Activated naive CD4-positive, alpha-beta T cell treated with anti-CD3 and anti-CD28 coated beads, Interleukin-2, amount 10 ng/mL, durations not matched to agents 7 days and 5 days (primary cell): ENCODE measurements at regions not wholly inside any gene's neighbourhood (a gene's known extent, or its start where the extent isn't known, plus 50 kb on each side); places are given as distances from the start of the nearest gene placed in this dataset.

Experiments used
- CTCF ChIA-PET: fragments of 350-600 bp; sonication (Branson Sonifier 250); formaldehyde crosslinking; loops from one replicate; lab custom pipeline; 2021; ENCODE audit warnings: antibody characterized with exemption; lab: Charles Lee
- DNase-seq: peaks from one replicate; pipeline ENCODE4 v3.0.0-alpha.2; 2020
- H3K27ac Mint-ChIP-seq: one replicate; pipeline ENCODE4 v1.8.0; 2021; ENCODE audit warnings: mild to moderate bottlenecking, moderate library complexity, mixed read lengths
- H3K27me3 Mint-ChIP-seq: one replicate; pipeline ENCODE4 v1.8.0; 2021; ENCODE audit warnings: mild to moderate bottlenecking, mixed read lengths
- H3K36me3 Mint-ChIP-seq: one replicate; pipeline ENCODE4 v1.8.0; 2021; ENCODE audit warnings: mixed read lengths
- H3K4me1 Mint-ChIP-seq: one replicate; pipeline ENCODE4 v1.8.0; 2021; ENCODE audit warnings: mixed read lengths
- H3K4me3 Mint-ChIP-seq: one replicate; pipeline ENCODE4 v1.8.0; 2021; ENCODE audit warnings: mild to moderate bottlenecking, moderate library complexity, mixed read lengths
- H3K9me3 Mint-ChIP-seq: one replicate; pipeline ENCODE4 v1.8.0; 2021; ENCODE audit warnings: mixed read lengths

DNA sequence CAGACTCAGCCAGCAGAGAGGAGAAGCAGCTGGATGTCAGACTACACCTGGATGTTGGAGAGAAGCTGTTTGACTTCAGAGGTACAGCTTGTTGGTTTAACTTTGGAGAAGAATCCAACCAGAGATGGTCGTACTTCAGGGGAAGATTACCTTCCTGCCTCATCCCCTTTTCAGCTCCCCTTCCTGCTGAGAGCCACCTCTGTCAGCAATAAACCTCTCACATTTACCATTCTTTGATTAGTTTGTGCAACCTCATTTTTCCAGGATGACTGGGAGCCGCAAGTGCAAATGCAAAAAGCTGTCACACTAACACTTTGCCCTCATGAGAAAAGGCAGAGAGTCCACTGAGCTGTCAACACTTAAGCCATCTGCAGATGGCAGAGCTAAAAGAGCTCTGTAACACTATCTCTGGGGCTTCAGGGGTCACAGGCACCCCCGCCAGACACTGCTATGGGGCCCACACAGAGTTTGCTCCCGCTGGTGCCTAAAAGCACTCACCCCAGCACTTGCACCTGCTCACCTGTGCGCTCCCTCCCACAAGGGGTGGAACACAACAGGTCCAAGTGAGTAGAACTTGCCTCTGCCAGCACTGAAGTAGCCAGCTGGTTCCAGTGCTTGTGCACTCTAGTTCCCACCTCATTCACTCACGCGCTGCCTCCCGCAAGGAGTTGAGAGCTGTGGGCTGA is 391.7 kb downstream of the METTL4 start:
- no peaks in the 10 kb centered on the region for H3K9me3 Mint-ChIP-seq
- DNase-seq, result no peak
- CTCF ChIA-PET, result no interaction called here
- no peaks in the 10 kb centered on the region for H3K27me3 Mint-ChIP-seq
- H3K4me1 Mint-ChIP-seq, result no peaks in the 10 kb centered on the region
- no peak overlapping the region for H3K4me3 Mint-ChIP-seq
- no peak overlapping the region for H3K27ac Mint-ChIP-seq
- no peaks in the 10 kb centered on the region for H3K36me3 Mint-ChIP-seq

- H3K9me3 Mint-ChIP-seq, result no peaks in the 10 kb centered on the region
- H3K36me3 Mint-ChIP-seq, result no peaks in the 10 kb centered on the region
- H3K4me3 Mint-ChIP-seq, result no peak overlapping the region
- H3K4me1 Mint-ChIP-seq, result no peaks in the 10 kb centered on the region
- no peak overlapping the region for H3K27ac Mint-ChIP-seq
- no peak for DNase-seq
- CTCF ChIA-PET, result no interaction called here
- no peaks in the 10 kb centered on the region for H3K27me3 Mint-ChIP-seq
These were observed 390.7 kb downstream of the METTL4 start for GRCh38 chr18:2180586-2180985.

GRCh38 chr18:2183432-2183831 is 387.9 kb downstream of the METTL4 start:
- H3K27me3 Mint-ChIP-seq, result no peaks in the 10 kb centered on the region
- CTCF ChIA-PET, result no interaction called here
- H3K4me1 Mint-ChIP-seq, result no peaks in the 10 kb centered on the region
- H3K4me3 Mint-ChIP-seq, result no peak overlapping the region
- DNase-seq, result no peak
- H3K36me3 Mint-ChIP-seq, result no peaks in the 10 kb centered on the region
- H3K27ac Mint-ChIP-seq, result no peak overlapping the region
- H3K9me3 Mint-ChIP-seq, result no peaks in the 10 kb centered on the region

DNA sequence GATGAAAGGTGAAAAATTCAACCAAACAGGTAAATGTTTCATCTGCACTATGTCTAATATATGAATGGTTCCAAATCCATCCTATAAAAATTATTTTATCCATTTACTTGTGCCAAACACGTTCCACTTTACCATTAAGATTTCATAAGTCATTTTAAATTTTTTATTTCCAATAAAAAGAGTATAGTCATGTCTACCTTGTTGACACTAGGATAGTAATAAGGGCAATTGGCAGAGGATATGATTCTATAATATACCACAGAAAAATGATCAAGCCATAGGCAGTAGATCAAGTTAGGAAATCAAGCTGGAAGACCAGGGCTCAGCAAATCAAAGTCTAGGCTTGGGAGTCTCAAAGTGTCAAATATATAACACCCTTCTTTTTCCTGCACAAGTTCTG is 384.3 kb downstream of the METTL4 start:
- DNase-seq, result no peak
- H3K27me3 Mint-ChIP-seq, result no peaks in the 10 kb centered on the region
- H3K9me3 Mint-ChIP-seq, result no peaks in the 10 kb centered on the region
- CTCF ChIA-PET, result no interaction called here
- no peak overlapping the region for H3K4me3 Mint-ChIP-seq
- H3K4me1 Mint-ChIP-seq, result no peaks in the 10 kb centered on the region
- no peak overlapping the region for H3K27ac Mint-ChIP-seq
- no peaks in the 10 kb centered on the region for H3K36me3 Mint-ChIP-seq

- Mint-ChIP-seq H3K27ac (no peak overlapping the region), H3K36me3 (no peaks in the 10 kb centered on the region), H3K27me3 (no peaks in the 10 kb centered on the region), H3K9me3 (no peaks in the 10 kb centered on the region), H3K4me3 (no peak overlapping the region), H3K4me1 (no peaks in the 10 kb centered on the region)
- no peak for DNase-seq
- CTCF ChIA-PET, result no interaction called here
These were observed 383.0 kb downstream of the METTL4 start for GRCh38 chr18:2188258-2188657.

GRCh38 chr18:2191180-2191790 is 380.0 kb downstream of the METTL4 start:
- CTCF ChIA-PET, result no interaction called here

GRCh38 chr18:2192562-2192961 is 378.7 kb downstream of the METTL4 start:
- H3K27ac Mint-ChIP-seq, result no peak overlapping the region
- no peaks in the 10 kb centered on the region for H3K27me3 Mint-ChIP-seq
- H3K4me1 Mint-ChIP-seq, result no peaks in the 10 kb centered on the region
- CTCF ChIA-PET, result no interaction called here
- no peak for DNase-seq
- H3K4me3 Mint-ChIP-seq, result no peak overlapping the region
- peaks cover 3% of the 10 kb centered on the region for H3K9me3 Mint-ChIP-seq
- no peaks in the 10 kb centered on the region for H3K36me3 Mint-ChIP-seq

More at GRCh38 chr18:2191180-2191790, 380.0 kb downstream of the METTL4 start:
- no peak for DNase-seq
- Mint-ChIP-seq H3K27ac (no peak overlapping the region), H3K36me3 (no peaks in the 10 kb centered on the region), H3K27me3 (no peaks in the 10 kb centered on the region), H3K9me3 (peaks cover 3% of the 10 kb centered on the region), H3K4me1 (no peaks in the 10 kb centered on the region), H3K4me3 (no peak overlapping the region)

DNA sequence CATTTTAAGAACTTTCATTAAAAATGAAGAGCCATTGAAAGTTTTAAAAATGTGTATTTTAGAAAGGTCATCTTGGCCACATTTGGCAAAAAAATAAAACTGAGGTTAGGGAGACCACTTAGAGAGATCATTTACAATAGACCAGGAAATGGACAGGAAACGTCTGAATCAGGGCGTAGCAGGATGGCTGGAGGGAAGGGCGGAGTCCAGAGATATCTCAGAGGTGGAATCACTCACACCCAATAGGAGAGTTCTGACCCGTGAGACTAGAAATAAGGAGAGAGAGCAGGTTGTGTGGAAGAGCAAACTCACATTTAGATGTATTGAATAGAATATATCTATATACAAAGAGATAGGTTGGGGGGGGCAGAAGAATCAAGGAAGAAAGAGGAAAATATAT is 373.4 kb downstream of the METTL4 start:
- H3K27ac Mint-ChIP-seq, result no peak overlapping the region
- H3K36me3 Mint-ChIP-seq, result no peaks in the 10 kb centered on the region
- H3K9me3 Mint-ChIP-seq, result peaks cover 3% of the 10 kb centered on the region
- no peaks in the 10 kb centered on the region for H3K4me1 Mint-ChIP-seq
- CTCF ChIA-PET, result no interaction called here
- H3K27me3 Mint-ChIP-seq, result no peaks in the 10 kb centered on the region
- no peak overlapping the region for H3K4me3 Mint-ChIP-seq
- no peak for DNase-seq

DNA sequence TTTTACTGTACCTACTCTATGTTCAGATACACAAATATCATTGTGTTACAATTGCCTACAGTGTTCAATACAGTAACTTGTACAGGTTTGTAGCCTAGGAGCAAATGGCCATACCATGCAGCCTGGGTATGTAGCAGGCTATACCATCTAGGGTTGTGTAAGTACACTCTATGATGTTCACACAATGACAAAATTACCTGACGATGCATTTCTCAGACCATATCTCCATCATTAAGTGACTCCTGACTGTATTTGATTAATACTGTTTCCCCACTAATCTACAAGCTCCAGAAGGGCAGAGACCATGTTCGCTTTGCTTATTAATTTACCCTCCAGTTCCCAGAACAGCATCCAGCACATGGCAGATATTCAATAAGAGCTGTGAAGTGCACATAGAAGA is 372.2 kb downstream of the METTL4 start:
- Mint-ChIP-seq H3K9me3 (no peaks in the 10 kb centered on the region), H3K36me3 (no peaks in the 10 kb centered on the region), H3K4me1 (no peaks in the 10 kb centered on the region), H3K4me3 (no peak overlapping the region), H3K27ac (no peak overlapping the region), H3K27me3 (no peaks in the 10 kb centered on the region)
- CTCF ChIA-PET, result no interaction called here
- no peak for DNase-seq

DNA sequence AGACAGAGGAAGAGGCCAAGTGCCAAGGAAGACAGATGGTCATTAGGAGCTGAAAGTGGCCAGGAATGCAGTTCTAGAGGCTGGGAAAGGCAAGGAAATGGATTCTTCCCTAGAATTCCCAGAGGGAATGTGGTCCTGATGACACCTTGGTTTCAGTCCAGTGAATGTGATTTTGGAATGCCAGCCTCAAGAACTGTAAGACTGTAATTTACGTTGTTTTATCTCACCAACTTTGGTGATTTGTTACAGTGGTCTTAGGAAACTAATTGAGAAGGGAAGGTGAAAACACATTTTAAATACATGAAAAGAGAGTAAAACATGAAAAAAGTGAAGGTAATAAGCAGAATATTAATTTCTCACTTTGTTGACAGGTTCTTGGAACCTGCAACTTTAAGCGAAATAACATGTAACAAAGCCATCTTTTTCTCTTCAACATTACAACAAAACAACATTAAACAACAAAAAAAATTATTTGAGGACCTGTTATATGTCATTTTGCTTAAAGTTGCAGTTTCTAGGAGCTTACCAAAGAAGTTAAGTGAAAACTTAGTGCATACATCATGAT is 370.2 kb downstream of the METTL4 start:
- H3K36me3 Mint-ChIP-seq, result no peaks in the 10 kb centered on the region
- CTCF ChIA-PET, result no interaction called here
- no peaks in the 10 kb centered on the region for H3K9me3 Mint-ChIP-seq
- no peak overlapping the region for H3K27ac Mint-ChIP-seq
- no peaks in the 10 kb centered on the region for H3K4me1 Mint-ChIP-seq
- H3K4me3 Mint-ChIP-seq, result no peak overlapping the region
- H3K27me3 Mint-ChIP-seq, result no peaks in the 10 kb centered on the region
- no peak for DNase-seq

DNA sequence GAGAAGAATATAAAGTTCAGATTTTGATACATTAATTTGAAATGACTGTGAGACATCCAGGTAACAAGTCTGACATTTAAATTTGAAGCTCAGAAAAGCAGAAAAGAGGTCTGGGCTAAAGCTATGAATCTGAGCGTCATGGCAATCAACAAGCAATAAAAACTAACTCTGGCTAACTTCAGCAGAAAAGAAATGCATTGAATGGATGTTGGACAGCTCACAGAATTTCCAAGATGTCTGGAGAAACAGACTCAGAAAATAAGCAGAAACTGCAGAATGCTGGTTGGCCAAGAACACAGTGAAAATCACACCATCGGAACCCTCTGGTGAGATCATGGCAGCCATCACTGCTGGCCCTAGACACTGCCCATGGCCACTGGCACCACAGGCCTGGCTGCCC is 366.6 kb downstream of the METTL4 start:
- Mint-ChIP-seq H3K4me3 (no peak overlapping the region), H3K36me3 (no peaks in the 10 kb centered on the region), H3K4me1 (no peaks in the 10 kb centered on the region), H3K9me3 (no peaks in the 10 kb centered on the region), H3K27me3 (no peaks in the 10 kb centered on the region), H3K27ac (no peak overlapping the region)
- CTCF ChIA-PET, result no interaction called here
- DNase-seq, result no peak

DNA sequence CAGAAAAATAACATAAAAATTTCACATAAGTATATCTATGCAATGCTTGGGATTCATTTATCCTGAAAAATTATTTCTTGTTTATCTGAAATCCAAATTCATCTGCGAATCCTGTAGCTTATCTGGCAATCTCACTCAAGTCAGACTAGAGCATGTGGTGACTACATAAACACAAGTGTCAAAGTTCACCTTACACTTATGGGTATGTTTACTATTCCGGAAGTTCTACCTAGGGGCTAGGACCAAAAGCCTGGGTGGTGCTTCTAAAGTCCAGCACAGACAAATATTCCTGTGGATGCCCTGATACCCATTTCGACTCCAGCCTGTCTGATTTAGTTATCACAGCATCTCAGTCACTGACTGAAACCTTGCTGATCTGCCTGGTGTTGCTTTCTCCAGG is 364.0 kb downstream of the METTL4 start:
- Mint-ChIP-seq H3K4me1 (no peaks in the 10 kb centered on the region), H3K4me3 (no peak overlapping the region), H3K9me3 (no peaks in the 10 kb centered on the region), H3K27me3 (no peaks in the 10 kb centered on the region), H3K36me3 (no peaks in the 10 kb centered on the region), H3K27ac (no peak overlapping the region)
- no peak for DNase-seq
- CTCF ChIA-PET, result no interaction called here

- no peak overlapping the region for H3K4me3 Mint-ChIP-seq
- no peak overlapping the region for H3K27ac Mint-ChIP-seq
- H3K27me3 Mint-ChIP-seq, result no peaks in the 10 kb centered on the region
- DNase-seq, result no peak
- peaks cover 3% of the 10 kb centered on the region for H3K9me3 Mint-ChIP-seq
- H3K4me1 Mint-ChIP-seq, result no peaks in the 10 kb centered on the region
- no peaks in the 10 kb centered on the region for H3K36me3 Mint-ChIP-seq
- CTCF ChIA-PET, result no interaction called here
These were observed 358.6 kb downstream of the METTL4 start for GRCh38 chr18:2212598-2213205.

GRCh38 chr18:2213905-2214304 is 357.4 kb downstream of the METTL4 start:
- Mint-ChIP-seq H3K27me3 (peaks cover 3% of the 10 kb centered on the region), H3K4me3 (no peak overlapping the region), H3K9me3 (peaks cover 3% of the 10 kb centered on the region), H3K4me1 (no peaks in the 10 kb centered on the region), H3K27ac (no peak overlapping the region), H3K36me3 (no peaks in the 10 kb centered on the region)
- no peak for DNase-seq
- CTCF ChIA-PET, result interaction anchor here (0.6 kb wide), 1 partner anchor 16 kb away, joined by 4 read pairs; no protein-coding TSS in a partner anchor

GRCh38 chr18:2217356-2217755 is 353.9 kb downstream of the METTL4 start:
- no peaks in the 10 kb centered on the region for H3K36me3 Mint-ChIP-seq
- H3K4me3 Mint-ChIP-seq, result no peak overlapping the region
- DNase-seq, result no peak
- H3K9me3 Mint-ChIP-seq, result peaks cover 3% of the 10 kb centered on the region
- H3K27ac Mint-ChIP-seq, result no peak overlapping the region
- H3K27me3 Mint-ChIP-seq, result peaks cover 3% of the 10 kb centered on the region
- H3K4me1 Mint-ChIP-seq, result no peaks in the 10 kb centered on the region
- CTCF ChIA-PET, result no interaction called here
